Stimulated activated CD4-positive, alpha-beta T cell treated with anti-CD3 and anti-CD28 coated beads, Interleukin-12 subunit alpha, Interleukin-12 subunit beta, amount 100 ng/mL, for 4 hours (primary cell): ENCODE measurements at regions not wholly inside any gene's neighbourhood (a gene's known extent, or its start where the extent isn't known, plus 50 kb on each side); places are given as distances from the start of the nearest gene placed in this dataset.

Source experiments
- DNase-seq: peaks from one replicate; pipeline ENCODE4 v3.0.0-alpha.2; 2020

DNA sequence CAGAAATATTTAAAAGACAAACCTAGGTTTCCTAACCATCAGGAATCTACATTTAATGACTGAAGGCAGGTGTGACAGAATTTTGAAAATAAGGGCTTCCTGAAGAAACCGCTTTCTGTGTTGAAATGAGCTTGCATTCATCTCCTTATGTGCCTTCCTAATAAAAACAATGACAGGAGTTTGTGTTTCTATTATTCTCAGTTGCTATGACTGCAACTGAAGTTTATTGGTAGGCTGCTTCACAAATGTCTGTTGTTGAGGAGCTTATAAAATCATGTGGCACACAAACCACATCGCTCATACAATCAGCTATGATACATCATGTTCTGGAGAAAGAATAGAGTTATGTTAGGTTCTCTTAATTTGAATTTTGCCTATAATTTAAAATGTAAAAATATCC is 362.7 kb upstream of the SLC8A1 start:
- DNase-seq, result no peak

DNA sequence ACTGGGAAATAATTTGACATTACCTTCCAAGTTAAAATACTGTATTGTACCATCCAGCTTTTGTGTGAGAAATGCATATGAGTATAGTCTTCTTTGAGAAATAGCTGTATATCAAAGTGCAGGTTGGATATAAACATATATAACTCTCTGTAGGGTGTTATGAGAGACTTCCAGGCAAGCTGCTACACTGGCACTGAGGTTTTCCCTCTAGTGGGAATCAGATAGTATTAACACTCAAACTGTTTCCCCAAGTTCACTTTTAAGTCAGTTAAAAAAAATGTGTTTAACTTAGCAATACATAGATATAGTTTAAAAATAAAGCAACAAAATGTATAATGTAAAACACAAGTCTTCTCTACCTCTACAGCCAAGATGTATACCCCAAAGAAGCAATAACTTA is 368.4 kb upstream of the SLC8A1 start:
- DNase-seq, result no peak

DNA sequence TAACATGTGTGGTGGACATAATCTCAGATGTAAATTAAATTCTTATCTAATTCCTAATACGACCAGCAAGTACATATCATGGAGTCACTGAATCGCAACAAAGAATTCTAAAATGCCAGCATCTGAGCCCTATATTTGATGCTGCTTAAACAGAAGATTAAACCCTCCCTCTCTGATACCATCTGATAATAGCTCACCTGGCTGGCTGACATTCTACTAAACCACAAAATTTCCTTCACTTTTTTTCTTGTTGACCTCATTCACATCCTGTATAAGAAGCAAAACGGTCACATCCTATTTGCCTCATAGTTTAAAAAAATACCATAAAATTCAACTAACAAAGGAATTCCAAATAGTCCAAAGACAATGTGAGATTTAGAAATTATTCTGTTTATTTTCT is 371.6 kb upstream of the SLC8A1 start:
- no peak for DNase-seq

DNA sequence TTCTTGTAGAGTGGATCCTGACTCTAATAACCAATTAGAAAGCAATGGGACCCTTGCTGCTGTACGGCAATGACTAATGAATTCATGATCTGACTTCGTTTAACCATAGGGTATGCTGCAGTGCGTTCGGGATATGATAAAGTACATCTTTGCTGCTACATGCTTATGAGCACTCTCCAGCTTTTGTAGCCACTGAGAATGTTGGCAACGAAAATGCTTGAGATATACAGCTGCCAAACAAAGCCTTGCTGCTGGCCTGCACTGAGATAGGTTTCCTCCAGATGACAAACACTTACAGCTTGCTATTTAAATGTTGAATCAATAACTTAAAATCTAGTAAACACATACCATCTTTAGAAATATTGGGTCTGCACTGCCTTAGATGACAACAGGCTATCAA is 372.4 kb upstream of the SLC8A1 start:
- DNase-seq, result no peak

DNA sequence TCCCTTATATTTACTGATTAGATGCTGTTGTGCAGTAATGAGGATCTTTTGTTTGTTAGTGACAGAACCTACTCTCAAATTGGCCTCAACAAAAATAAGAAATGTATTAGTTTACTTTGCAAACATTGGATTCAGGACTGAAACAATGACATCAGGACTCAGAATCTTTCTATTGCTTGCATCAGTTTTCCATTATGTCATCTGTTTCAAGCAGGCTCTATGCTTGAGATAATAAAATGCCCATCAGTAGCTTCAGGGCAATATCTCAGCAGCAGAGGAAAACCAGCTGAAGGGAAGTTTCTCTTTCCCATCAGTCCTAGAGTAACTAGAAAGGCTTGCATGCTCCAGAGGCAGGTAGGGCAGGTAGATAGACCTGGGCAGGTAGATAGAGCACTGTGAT is 375.5 kb upstream of the SLC8A1 start:
- DNase-seq, result no peak

DNA sequence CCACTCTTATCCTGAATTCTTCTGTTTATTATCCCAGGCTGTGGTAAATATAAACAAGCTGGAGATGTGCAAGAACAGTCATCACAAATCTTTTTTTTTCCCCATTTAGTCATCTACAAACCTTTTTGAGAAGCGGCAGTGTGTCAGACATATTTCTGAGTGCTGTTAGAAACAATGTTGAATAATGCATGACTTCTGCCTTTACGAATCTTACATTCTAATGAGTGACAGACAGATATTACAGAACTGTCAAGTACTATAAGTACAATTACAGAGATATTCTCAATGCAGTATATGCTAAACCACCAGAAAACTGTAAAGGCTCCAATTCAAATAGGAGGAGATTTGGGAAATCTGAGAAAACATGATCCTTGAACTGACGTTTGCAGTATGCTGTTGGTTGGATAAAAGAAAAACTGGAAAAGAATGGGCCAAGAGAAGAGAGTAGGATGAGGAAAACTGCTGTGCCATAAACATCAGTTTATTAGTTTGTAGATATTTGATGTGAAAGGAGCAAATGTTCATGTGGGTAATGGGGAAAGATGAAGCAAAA is 379.5 kb upstream of the SLC8A1 start:
- no peak for DNase-seq

DNA sequence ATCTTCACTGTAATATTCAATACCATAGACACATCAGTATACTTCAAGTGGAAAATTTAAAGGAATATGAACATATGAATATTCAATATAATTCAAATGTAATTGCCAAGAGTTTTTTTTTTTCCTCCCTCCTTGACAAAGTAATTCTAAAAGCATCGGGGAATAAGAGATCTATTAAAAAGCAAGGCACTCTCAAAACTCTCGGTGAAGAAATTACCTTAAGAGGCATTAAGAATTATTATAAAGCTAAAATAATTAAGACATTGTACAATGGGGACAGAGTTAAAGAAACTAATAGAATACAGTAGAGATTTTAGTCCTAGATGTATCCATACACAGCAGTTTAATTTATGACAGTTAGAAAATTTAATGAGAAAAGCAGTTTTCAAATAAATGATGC is 390.0 kb upstream of the SLC8A1 start:
- DNase-seq, result no peak

DNA sequence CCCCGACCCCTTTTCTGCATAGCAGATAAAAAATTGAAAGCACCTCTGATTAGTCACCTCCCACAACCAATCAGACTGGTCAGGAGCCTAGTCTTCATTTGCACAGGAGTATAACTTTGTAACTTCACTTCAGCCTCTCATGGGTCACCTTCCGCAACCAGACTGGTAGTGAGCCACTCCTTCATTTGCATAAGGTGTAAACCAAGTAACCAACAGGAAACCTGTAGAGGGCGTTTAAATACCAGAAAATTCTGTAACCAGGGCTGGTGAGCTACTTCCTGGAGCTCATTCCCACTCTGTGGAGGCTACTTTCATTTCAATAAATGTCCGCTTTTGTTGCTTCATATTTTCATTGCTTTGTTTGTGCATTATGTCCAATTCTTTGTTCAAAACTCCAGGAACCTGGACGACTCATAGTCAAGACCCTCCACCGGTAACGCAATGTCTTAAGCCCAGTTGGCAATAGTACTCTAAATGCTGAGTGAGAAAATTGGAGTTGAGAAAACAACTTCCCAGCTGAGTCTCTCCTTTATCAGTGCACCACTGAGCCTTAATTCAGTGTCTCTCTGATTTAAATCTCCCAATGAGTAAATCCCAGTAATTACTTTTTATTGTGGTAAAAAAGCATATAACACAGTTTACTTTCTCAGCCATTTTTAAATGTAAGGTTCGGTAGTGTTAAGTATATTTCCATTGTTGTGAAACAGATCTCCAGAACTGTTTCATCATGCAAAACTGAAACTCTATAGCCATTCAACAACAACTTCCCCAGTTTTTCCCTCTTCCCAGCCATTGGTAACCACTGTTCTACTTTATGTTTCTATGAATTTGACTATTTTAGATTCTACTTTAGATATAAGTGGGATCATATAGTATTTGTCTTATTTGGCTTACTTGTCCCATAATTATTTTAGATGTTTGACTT is 392.7 kb upstream of the SLC8A1 start:
- no peak for DNase-seq

DNA sequence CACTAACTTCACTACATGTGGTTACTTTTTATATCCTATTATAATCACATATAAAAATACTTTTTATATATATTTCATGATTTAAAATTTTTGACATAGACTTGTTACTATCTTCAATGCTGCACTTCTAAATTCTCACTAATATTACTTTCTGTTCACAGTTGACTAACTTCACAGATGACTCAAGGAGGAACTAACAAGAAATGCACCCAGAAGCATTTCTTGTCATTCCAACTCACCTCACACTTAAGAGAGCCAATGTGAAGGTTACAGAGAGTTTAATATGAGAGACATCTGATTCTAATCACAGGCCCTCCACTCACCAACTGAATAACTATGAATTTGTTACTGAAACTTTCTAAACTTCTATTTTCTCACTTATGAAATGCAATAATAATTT is 399.8 kb upstream of the SLC8A1 start:
- DNase-seq, result no peak

DNA sequence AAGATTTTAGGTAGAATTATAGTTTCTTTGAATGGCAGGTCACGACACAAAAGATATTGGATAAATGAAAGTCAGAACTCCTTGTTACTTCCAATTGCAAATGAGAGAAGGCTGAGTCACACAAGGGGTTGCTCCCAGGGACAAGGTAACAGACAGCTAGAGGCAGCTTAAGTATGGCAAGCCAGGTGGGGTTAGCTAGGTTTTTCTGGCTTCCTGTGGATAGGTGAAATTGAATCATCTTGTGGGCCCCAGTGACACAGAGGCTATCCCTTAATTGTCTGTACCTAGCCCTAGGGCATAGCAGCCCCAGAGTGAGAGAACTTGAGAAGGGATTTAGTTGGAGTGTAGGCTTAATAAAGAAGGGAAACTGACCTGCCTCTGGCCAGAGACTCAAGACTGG is 407.7 kb upstream of the SLC8A1 start:
- DNase-seq, result no peak

DNA sequence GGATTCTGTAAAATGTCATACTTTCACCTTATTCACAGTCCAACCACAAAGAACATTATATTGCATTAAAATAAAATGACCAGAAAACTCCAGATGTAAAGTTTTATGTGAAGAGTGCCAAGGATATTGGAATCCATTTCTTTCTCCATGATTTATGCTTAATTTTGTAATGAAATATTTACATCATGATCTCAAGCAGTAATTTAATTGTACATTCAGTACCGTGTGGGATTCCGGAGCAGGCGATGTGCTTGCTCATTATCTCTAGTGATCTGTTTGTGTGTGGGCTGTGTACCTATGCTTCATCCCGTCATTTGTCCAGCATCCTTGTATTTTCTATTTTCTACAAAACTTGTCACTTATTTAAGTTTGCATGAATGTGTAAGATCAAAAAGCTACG is 415.9 kb upstream of the SLC8A1 start:
- no peak for DNase-seq

DNA sequence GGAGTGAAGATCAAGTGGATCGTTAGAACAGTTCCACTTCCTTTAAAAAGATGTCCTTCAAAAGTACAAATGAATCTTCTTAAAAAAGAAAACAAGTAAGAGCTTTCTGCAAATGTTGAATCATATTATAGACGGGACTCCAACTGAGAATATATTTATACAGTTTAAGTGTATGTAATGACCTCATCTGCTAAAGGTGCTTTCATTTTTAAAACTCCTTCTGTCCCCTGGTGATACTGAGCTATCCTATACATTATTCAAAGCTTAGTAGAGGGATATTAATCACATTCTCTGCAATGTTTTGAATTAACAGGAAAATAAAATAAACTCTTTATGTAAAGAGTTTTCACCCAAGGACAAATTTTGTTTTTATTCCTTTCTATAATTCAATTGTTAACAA is 420.7 kb upstream of the SLC8A1 start:
- no peak for DNase-seq

DNA sequence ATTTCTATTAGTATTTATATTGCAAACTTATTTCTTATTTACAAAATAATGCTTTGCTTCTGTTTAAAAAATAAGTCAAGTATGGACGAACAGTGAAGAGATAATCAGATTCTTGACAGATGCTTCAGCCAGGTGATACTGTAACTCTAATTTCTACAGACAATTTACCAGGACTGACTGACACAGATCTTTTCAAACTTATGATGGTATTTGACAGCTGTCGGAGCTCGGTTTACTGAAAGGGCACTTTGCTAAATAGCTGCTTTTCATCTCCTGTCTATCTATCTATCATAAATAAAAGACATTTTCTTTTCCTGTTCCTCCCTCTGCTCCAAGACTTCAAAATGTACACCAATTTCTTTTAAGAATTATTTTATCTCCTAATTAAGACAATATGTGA is 422.5 kb upstream of the SLC8A1 start:
- no peak for DNase-seq

DNA sequence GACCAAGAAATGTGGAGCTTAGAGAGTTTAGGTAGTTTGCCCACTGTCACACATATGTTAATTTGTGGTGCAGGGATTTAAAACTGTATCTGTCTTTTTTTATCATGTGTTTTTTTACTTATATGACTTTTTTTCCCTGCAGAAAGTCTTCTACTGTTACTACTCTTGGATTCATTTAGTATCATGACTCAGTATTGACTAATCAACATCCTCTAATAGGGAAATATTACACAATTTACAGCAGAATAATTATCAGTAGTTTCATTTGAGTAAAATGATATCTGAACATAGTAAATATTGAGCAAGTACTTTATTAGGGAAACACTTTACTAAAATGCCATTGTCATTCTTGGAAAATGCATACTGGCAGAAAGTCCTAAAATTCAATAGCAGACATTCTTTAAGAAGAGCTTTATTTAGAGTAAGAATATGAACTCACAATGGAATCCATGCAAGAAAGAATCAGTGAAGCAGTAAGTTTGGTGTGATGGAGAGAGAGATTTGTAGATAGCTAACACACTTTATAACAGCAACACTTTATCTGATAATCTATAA is 425.9 kb upstream of the SLC8A1 start:
- DNase-seq, result no peak

DNA sequence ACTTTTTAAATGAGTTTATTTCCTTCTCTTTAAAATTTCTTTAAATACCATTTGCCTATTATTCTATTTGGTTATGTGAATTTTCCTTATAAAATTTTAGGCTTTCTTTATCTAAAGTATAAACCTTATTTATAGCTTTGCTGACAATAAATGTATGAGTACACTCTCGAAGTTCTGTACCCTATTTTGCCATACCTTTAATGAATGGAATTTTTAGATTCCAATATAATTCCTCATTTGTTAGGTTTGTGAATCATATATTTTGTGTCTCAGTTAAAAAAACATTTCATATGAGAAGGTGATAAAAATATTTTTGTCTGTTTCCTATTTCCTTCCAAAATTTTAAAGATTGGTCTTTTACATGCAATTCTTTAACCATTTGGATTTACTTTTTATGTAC is 427.4 kb upstream of the SLC8A1 start:
- DNase-seq, result no peak

DNA sequence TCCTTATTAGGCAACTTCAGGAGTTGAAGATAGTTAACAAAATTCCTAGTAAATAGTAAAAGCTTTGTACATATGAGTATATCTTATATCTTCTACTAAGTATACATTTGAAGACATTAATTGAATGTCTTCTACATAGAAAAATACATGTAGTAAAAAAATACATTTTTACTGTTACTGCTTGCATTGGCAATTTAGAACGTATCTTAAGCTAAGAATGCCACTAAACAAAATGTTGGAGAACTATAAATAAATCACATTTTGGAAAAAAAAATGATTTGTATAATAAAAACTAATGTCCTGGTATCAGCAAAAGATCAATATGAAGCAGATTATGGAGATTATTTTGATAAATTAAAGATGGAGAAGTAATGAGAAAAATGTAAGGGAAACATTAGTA is 434.2 kb upstream of the SLC8A1 start:
- DNase-seq, result no peak

DNA sequence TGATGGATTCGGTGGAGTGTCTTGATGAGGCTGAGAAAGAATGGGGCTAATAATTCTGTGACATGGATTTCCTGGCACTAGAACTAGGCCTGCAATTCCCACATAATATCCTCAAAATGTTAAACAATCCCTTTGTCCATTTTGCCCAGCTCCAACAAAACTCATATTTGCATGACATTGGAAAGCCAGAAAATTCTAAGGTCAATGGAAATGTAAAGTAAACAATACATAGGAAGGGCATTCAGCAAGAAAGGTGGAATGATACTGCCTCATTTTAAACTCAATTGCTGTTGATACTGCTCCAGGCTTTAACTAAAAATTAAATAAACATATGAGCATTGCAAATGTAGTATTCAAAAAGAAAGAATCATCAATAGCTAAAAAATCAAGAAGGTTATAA is 434.8 kb upstream of the SLC8A1 start:
- no peak for DNase-seq

DNA sequence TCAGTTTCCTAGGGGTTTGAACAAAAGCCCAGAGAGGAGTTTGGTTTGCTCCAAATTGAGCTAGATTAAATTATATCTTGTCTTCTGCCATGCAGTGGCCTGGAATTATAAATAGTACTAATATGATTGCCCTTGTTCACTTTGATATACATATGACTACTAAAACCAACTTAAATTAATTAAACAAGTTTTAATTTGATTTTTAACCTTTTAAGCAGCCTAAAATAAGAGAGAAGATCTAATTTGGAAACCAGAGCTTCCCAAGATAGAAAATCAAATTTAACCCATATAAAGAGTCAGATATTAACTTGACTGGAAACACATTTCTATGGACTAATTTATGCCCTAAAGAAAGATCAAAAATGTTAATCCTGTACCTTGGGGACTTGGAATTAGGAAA is 444.5 kb upstream of the SLC8A1 start:
- no peak for DNase-seq

DNA sequence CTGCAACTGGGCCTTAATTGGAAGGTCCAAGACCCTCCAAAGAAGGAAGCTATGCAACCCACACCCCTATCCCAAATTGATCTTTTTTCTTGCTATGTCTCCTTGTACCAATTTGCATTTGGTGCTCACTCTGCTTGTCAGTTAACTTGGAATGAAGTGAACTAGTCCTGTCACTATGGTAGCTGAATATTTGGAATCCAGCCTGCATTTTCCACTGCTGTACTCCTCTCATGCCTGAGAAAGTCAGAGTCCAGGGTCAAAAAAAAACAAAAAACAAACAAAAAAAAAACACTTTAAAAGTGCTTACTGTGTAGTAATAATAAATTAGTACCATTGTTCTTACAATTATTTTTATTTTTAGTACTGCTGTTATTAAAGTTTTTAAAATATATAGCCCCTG is 462.8 kb upstream of the SLC8A1 start:
- DNase-seq, result no peak

DNA sequence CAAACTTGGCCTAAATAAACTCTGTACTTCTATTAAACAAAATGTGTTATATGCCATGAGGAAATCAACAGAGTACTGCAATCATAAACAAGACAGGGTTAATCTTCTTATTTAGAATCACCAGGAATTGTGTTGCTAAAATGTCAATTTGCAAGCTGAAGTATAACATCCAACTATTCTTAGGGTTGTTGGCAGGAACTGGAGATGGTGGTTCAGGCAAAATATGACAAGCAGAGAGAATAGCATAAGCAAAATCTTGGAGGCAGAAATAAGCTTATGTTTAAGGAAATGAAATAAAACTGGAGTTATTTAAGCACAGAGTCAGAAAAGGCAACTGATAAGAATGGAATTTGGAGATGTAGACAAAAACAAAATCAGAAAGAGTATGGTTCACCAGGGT is 463.8 kb upstream of the SLC8A1 start:
- no peak for DNase-seq

DNA sequence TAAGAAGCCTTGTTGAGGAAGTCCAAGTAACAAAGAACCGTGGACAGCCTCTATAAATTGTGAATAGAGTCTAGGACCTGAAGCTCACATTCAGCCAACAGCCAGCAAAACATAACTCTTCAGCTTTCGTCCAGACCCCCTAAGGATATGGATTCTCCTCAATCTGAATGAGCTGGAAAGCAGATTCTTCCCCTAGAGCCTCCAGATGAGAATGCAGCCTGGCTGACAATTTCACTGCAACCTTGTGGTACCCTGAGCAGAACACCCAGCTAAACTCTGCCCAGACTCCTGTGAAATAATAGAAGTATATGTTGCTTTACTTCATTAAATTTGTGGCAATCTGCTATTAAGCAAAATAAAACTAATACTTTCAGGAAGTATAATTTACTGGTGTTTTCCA is 483.5 kb upstream of the SLC8A1 start:
- no peak for DNase-seq

DNA sequence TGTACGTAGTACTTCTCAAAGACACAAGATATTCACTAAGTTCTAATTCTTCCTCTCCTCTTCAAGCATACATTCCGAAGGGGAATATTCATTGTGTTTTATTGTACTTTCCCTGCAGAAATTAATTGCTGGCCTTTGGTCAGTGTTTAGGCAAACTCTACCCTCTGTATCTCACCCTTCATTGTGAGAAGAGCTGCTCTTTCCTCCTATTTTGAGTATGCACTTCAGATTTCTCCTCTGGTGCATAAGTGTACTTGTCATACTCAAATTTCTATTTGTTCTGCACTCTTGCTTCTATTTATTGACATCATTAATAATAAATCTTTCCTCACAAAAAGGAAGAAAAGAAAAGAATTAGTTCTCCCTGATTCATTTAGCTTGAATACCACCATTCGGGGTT is 485.4 kb upstream of the SLC8A1 start:
- no peak for DNase-seq

DNA sequence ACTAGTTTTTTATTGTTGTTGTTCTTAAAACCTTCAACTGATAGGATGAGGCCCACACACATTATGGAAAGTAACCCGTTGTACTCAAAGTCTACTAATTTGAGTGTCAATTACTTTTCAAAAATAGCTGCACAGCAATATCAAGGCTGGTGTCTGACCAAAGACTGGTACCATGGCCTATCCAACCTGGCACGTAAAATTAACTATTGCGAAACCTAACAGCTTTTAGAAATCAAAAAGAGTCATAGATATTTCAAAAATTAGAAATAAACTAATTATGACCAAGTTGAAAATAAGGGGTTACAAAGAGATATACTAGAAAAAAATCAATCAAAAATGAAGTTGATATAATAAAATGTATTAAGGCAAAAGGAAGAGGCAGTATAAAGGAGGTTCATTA is 501.5 kb upstream of the SLC8A1 start:
- DNase-seq, result no peak

DNA sequence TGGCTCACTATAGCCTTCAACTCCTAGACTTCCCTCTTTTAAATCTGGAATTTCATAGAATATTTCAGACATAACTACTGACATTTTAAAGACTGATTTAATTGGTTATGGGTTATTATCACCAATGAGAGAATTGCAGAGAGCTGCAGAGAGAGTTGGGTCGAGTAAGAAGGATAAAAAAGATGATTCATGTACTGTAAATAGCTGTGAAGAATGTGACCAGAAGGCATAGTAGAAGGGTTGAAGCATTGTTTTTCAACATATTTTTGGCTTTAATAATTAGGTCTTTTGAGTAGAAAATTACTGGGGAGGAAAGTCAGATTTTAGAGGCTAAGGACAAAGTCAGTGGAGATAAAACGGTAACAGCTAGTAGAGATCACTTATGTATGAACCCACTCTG is 503.2 kb upstream of the SLC8A1 start:
- DNase-seq, result no peak

DNA sequence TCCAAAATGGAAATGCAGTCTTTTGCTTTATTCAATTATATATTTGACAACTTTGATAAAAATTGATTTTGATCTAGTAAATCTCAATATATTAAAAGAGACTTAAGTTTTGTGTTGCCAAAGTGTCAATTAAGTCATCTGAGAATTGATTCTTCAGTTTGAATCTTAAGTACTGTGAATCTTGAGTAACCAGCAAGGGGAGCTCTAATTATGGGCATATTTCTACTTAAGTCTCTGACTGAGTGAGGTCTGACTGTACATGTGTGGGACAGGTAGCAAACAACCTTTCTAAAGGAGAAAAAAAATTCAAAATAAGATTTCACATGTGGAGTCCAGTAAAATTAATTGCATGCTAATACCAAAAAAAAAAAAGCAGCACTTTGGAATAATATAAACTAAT is 503.7 kb upstream of the SLC8A1 start:
- DNase-seq, result no peak
